ENCODE measurements at regions not wholly inside any gene's neighbourhood (a gene's known extent, or its start where the extent isn't known, plus 50 kb on each side); places are given as distances from the start of the nearest gene placed in this dataset.

DNA sequence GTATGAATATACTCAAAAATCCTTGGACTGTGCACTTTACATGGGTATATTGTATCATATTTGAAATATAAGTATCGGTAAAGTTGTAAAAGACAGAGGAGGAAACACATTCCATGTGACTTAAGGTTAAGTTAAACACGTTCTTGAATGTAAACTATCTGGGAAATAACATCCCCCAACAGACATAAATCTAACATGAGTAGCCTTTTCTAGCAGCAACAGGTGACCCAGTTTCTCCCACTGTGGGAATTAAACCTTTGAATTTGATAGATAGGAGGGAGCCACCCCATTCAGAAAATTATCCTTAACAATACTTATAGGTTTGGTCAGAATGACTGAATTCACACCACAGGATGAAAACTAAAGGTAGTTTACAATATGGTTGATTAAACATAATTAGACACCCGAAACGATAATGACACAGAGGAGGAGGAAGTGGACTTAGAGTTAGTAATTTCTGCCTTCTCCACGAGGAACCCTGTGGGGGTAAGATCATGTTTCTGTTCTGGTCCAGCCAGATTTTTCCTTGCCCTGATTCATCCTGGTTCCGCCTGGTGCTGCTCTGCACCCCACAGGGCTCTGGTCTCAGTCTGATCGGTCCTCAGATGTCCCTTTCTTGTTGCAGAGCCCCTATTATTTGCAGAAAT is 84.6 kb upstream of the DNAH5 start (continued):
- TF ChIP-seq, protein P1, sequence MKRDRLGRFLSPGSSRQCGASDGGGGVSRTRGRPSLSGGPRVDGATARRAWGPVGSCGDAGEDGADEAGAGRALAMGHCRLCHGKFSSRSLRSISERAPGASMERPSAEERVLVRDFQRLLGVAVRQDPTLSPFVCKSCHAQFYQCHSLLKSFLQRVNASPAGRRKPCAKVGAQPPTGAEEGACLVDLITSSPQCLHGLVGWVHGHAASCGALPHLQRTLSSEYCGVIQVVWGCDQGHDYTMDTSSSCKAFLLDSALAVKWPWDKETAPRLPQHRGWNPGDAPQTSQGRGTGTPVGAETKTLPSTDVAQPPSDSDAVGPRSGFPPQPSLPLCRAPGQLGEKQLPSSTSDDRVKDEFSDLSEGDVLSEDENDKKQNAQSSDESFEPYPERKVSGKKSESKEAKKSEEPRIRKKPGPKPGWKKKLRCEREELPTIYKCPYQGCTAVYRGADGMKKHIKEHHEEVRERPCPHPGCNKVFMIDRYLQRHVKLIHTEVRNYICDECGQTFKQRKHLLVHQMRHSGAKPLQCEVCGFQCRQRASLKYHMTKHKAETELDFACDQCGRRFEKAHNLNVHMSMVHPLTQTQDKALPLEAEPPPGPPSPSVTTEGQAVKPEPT (CRISPR knock-in tag; IDR thresholded peaks at IDR 0.05; ENCODE audit: low read depth): no peak
- TF ChIP-seq CC2D1A (CRISPR knock-in tag; IDR thresholded peaks at IDR 0.05) (no peak), CHD4 (IDR thresholded peaks at IDR 0.05; ENCODE audit: borderline replicate concordance, low read length) (no peak), HNF4G (IDR thresholded peaks at IDR 0.05; ENCODE audit: borderline replicate concordance, low read depth, low read length) (no peak), HNF4G (CRISPR knock-in tag; IDR thresholded peaks at IDR 0.05; ENCODE audit: borderline replicate concordance, low read depth) (no peak)

DNA sequence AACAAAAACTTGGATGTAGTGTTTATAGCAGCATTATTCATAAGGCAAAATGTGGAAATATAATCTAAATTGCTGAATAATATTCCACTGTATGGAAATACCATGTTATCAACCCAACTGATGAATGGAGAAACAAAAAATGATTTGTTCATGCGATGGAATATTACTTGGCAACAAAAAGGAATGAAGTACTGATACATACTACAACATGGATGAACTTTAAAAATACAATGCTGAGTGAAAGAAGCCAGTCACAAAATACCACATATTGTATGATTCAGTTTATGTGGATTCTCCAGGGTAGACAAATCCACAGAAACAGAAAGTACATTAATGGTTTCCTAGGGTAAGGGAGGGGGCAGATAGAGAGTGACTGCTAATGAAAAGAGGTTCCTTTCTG is 83.7 kb upstream of the DNAH5 start:
- POLR2A ChIA-PET: no interaction called here
- DNase-seq (ENCODE audit: low spot score): no peak
- no peak for FAIRE-seq
- no peak for ATAC-seq
- no peak overlapping the region for H3K4me2 ChIP-seq (ENCODE audit: low read depth, low read length)
- H3K4me1 ChIP-seq (ENCODE audit: insufficient read depth, low read length): no peaks in the 10 kb centered on the region
- H4K20me1 ChIP-seq (ENCODE audit: insufficient read depth, low read length): no peaks in the 10 kb centered on the region
- H3K27ac ChIP-seq (ENCODE audit: extremely low read length, insufficient read depth, low read length): no peak overlapping the region
- no TSS peak for BruUV-seq (replicated peaks)
- H3K27me3 ChIP-seq (ENCODE audit: control insufficient read depth in 1 of 2, insufficient read depth in 2 of 2, low read length in 2 of 2): peaks cover 0 to 7% of the 10 kb centered on the region in 2 experiments; a peak in 2 of 5 replicates
- intact Hi-C loops (cut with micrococcal nuclease; ENCODE audit: unreplicated experiment) (no loop called here), in situ Hi-C loops (cut with HindIII; ENCODE audit: extremely low pct_ligation_motif_present, low pct_unique_long_range_greater_than_20kb) (no loop called here)
- no peak overlapping the region for H3K9ac ChIP-seq (ENCODE audit: insufficient read depth, low read depth, low read length)
- no peaks in the 10 kb centered on the region for H3K79me2 ChIP-seq (ENCODE audit: insufficient read depth, low read length)
- CTCF ChIA-PET (ENCODE audit: low intra/inter-chr PET ratio, low total read pairs): no interaction called here
- H3K36me3 ChIP-seq (replicated peaks in 1 of 2; ENCODE audit: control insufficient read depth in 1 of 2, insufficient read depth in 2 of 2, low read length in 2 of 2): no peaks in the 10 kb centered on the region
- no peak for TF ChIP-seq RNF2 (conservative IDR thresholded peaks at IDR 0.05; ENCODE audit: low read depth)
- TF ChIP-seq, protein P2, sequence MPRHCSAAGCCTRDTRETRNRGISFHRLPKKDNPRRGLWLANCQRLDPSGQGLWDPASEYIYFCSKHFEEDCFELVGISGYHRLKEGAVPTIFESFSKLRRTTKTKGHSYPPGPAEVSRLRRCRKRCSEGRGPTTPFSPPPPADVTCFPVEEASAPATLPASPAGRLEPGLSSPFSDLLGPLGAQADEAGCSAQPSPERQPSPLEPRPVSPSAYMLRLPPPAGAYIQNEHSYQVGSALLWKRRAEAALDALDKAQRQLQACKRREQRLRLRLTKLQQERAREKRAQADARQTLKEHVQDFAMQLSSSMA (CRISPR knock-in tag; IDR thresholded peaks at IDR 0.05): no peak
- H2AFZ ChIP-seq (ENCODE audit: low read length): no peak overlapping the region
- no peak overlapping the region for H3K4me3 ChIP-seq (replicated peaks in 1 of 3; ENCODE audit: insufficient read depth in 1 of 3, low read depth in 2 of 3, low read length in 3 of 3)
- H3K9me3 ChIP-seq (ENCODE audit: low read length): no peaks in the 10 kb centered on the region
- WGBS (ENCODE audit: low lambda C conversion rate): 100% methylated on average over 1 of the region's 1 CpG

Measured in HepG2 (cell line).